Activated naive CD8-positive, alpha-beta T cell treated with anti-CD3 and anti-CD28 coated beads, Interleukin-2, amount 50 U/mL, for 24 hours (primary cell): ENCODE measurements at regions not wholly inside any gene's neighbourhood (a gene's known extent, or its start where the extent isn't known, plus 50 kb on each side); places are given as distances from the start of the nearest gene placed in this dataset.

Source experiments
- ATAC-seq: fragments of 150-1000 bp; cut with Tn5 transposase; one replicate; pipeline ENCODE4 v1.10.0; 2021
- DNase-seq: peaks from one replicate; pipeline ENCODE4 v3.0.0; 2021
- H3K27ac Mint-ChIP-seq: one replicate; pipeline ENCODE4 v1.8.0; 2021; ENCODE audit warnings: mild to moderate bottlenecking, mixed read lengths
- H3K27me3 Mint-ChIP-seq: one replicate; pipeline ENCODE4 v1.8.0; 2021; ENCODE audit warnings: mixed read lengths
- H3K36me3 Mint-ChIP-seq: one replicate; pipeline ENCODE4 v1.8.0; 2021; ENCODE audit warnings: low read depth, mixed read lengths
- H3K4me1 Mint-ChIP-seq: one replicate; pipeline ENCODE4 v1.8.0; 2021; ENCODE audit warnings: mixed read lengths
- H3K4me3 Mint-ChIP-seq: one replicate; pipeline ENCODE4 v1.8.0; 2021; ENCODE audit warnings: mild to moderate bottlenecking, moderate library complexity, mixed read lengths
- H3K9me3 Mint-ChIP-seq: one replicate; pipeline ENCODE4 v1.8.0; 2021; ENCODE audit warnings: mixed read lengths

- H3K27me3 Mint-ChIP-seq: no peaks in the 10 kb centered on the region
- H3K9me3 Mint-ChIP-seq: peaks cover 4% of the 10 kb centered on the region
- no peaks in the 10 kb centered on the region for H3K4me1 Mint-ChIP-seq
- DNase-seq (no peak), ATAC-seq (no peak)
- no peaks in the 10 kb centered on the region for H3K36me3 Mint-ChIP-seq
- H3K4me3 Mint-ChIP-seq: no peak overlapping the region
- no peak overlapping the region for H3K27ac Mint-ChIP-seq
Measured at GRCh38 chr9:16950051-16950450, 79.6 kb upstream of the BNC2 start.

- ATAC-seq: no peak
- H3K27me3 Mint-ChIP-seq: no peaks in the 10 kb centered on the region
- H3K27ac Mint-ChIP-seq: no peak overlapping the region
- no peak for DNase-seq
- no peaks in the 10 kb centered on the region for H3K36me3 Mint-ChIP-seq
- peaks cover 14% of the 10 kb centered on the region for H3K9me3 Mint-ChIP-seq
- no peaks in the 10 kb centered on the region for H3K4me1 Mint-ChIP-seq
- no peak overlapping the region for H3K4me3 Mint-ChIP-seq
Measured at GRCh38 chr9:16930578-16930977, 60.1 kb upstream of the BNC2 start.

GRCh38 chr9:16928179-16928945, 57.9 kb upstream of the BNC2 start:
- Mint-ChIP-seq H3K36me3 (no peaks in the 10 kb centered on the region), H3K4me3 (no peak overlapping the region), H3K4me1 (no peaks in the 10 kb centered on the region), H3K9me3 (peaks cover 8% of the 10 kb centered on the region), H3K27me3 (no peaks in the 10 kb centered on the region), H3K27ac (no peak overlapping the region)
- DNase-seq: no peak
- no peak for ATAC-seq

GRCh38 chr9:16925426-16925825, 55.0 kb upstream of the BNC2 start:
- H3K4me3 Mint-ChIP-seq: no peak overlapping the region
- no peak overlapping the region for H3K27ac Mint-ChIP-seq
- ATAC-seq: no peak

GRCh38 chr9:16924311-16924915, 53.9 kb upstream of the BNC2 start:
- no peak overlapping the region for H3K27ac Mint-ChIP-seq
- no peak overlapping the region for H3K4me3 Mint-ChIP-seq
- H3K4me1 Mint-ChIP-seq: no peaks in the 10 kb centered on the region
- peaks cover 3% of the 10 kb centered on the region for H3K9me3 Mint-ChIP-seq
- DNase-seq (no peak), ATAC-seq (no peak)
- H3K27me3 Mint-ChIP-seq: no peaks in the 10 kb centered on the region
- H3K36me3 Mint-ChIP-seq: no peaks in the 10 kb centered on the region

More at GRCh38 chr9:16925426-16925825, 55.0 kb upstream of the BNC2 start:
- no peak for DNase-seq
- Mint-ChIP-seq H3K36me3 (no peaks in the 10 kb centered on the region), H3K27me3 (no peaks in the 10 kb centered on the region), H3K9me3 (no peaks in the 10 kb centered on the region), H3K4me1 (no peaks in the 10 kb centered on the region)

GRCh38 chr9:16921855-16922254, 51.4 kb upstream of the BNC2 start:
- Mint-ChIP-seq H3K4me1 (no peaks in the 10 kb centered on the region), H3K9me3 (peaks cover 9% of the 10 kb centered on the region), H3K36me3 (no peaks in the 10 kb centered on the region), H3K27me3 (no peaks in the 10 kb centered on the region), H3K4me3 (no peak overlapping the region), H3K27ac (no peak overlapping the region)
- DNase-seq: no peak
- no peak for ATAC-seq
